ENCODE measurements at regions not wholly inside any gene's neighbourhood (a gene's known extent, or its start where the extent isn't known, plus 50 kb on each side); places are given as distances from the start of the nearest gene placed in this dataset.

DNA sequence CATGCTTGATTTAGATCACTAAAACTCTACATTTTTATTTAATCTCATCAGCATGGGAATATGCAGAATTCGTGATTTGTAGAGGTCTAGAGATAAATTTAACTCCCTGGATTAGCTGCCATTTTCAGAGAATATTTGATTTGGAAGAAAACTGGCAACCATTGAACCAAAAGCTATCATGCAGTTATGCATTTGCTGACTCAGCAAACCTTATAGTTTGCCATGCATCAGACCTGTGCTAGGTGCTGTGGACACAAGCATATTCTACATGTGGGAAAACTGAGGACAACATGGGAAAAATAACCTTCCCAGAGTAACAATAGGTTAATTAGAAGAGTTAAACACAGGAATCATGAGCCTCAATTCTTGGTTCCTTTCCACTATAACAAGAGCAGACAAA is 54.7 kb upstream of the TP63 start:
- Histone ChIP-seq H3K4me1 (no peaks in the 10 kb centered on the region), H3K9me3 (no peaks in the 10 kb centered on the region), H3K27me3 (no peaks in the 10 kb centered on the region), H3K4me3 (no peak overlapping the region), H3K36me3 (no peaks in the 10 kb centered on the region), H3K27ac (no peak overlapping the region)
- 45 to 58% (median 48%) methylated on average over 1 of the region's 1 CpG for WGBS, 4 donors
- DNase-seq = no peak
- ATAC-seq = no peak
- TF ChIP-seq CTCF (IDR thresholded peaks at IDR 0.05) = no peak
- no peak for TF ChIP-seq POLR2A (IDR thresholded peaks at IDR 0.05)
- intact Hi-C loops (cut with DNase I) = no loop called here

GRCh38 chr3:189577050-189577951 is 53.9 kb upstream of the TP63 start:
- Histone ChIP-seq H3K27ac (no peak overlapping the region), H3K4me3 (no peak overlapping the region), H3K36me3 (no peaks in the 10 kb centered on the region), H3K27me3 (no peaks in the 10 kb centered on the region), H3K9me3 (no peaks in the 10 kb centered on the region), H3K4me1 (no peaks in the 10 kb centered on the region)
- intact Hi-C loops (cut with DNase I) = no loop called here
- ATAC-seq (no peak), DNase-seq (no peak)
- WGBS, 4 donors = 62 to 74% (median 68%) methylated on average over 5 of the region's 5 CpGs
- TF ChIP-seq POLR2A (IDR thresholded peaks at IDR 0.05) = no peak
- no peak for TF ChIP-seq CTCF (IDR thresholded peaks at IDR 0.05)

DNA sequence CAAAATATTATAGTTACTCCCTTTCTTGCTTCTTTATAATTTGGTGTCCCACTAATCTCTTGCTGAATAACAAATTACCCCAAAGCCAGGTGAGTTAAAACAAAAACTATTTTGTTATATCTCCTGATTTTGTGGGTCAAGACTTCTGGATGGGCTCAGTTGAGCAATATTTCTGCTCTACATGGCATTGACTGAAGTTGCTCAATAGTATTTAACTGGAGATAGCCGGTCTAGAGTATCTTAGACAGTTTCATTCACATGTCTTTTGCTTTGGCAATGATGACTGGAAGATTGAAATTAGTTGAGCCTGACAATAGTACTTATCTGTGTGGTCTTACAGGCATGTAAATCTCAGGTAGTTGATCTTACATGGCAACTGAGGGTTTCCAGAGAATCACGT is 51.0 kb upstream of the TP63 start:
- intact Hi-C loops (cut with DNase I) = no loop called here
- 89 to 95% (median 92%) methylated on average over 2 of the region's 2 CpGs for WGBS, 4 donors
- no peak overlapping the region for H3K4me3 ChIP-seq
- H3K4me1 ChIP-seq = no peaks in the 10 kb centered on the region
- no peaks in the 10 kb centered on the region for H3K9me3 ChIP-seq
- H3K27ac ChIP-seq = no peak overlapping the region
- no peaks in the 10 kb centered on the region for H3K36me3 ChIP-seq
- no peaks in the 10 kb centered on the region for H3K27me3 ChIP-seq
- DNase-seq (no peak), ATAC-seq (no peak)
- TF ChIP-seq POLR2A (IDR thresholded peaks at IDR 0.05) (no peak), CTCF (IDR thresholded peaks at IDR 0.05) (no peak)

All from heart left ventricle (tissue), 16 donors.